Prostate gland (tissue), 2 donors: ENCODE measurements at regions not wholly inside any gene's neighbourhood (a gene's known extent, or its start where the extent isn't known, plus 50 kb on each side); places are given as distances from the start of the nearest gene placed in this dataset.

Experiments used
- POLR2A ChIP-seq: fragments of 450-650 bp; IDR thresholded peaks from one replicate; pipeline ENCODE4 v1.6.1; 2016; ENCODE audit warnings: antibody characterized with exemption, mild to moderate bottlenecking
- POLR2AphosphoS5 ChIP-seq: sonication (generic); formaldehyde crosslinking; IDR thresholded peaks from one replicate; pipeline ENCODE4 v1.6.1; 2017; ENCODE audit warnings: antibody characterized with exemption
- TF ChIP-seq, protein P1 (sequence below), 4 experiments: fragments of 200-600 bp in 2 of 4; fragments of 450-650 bp in 2 of 4; sonication (generic) in 2 of 4; IDR thresholded peaks; 1 replicate in 3 of 4; 2 replicates in 1 of 4; pipeline ENCODE4 v1.5.1; 2016 to 2019; ENCODE audit warnings: antibody characterized with exemption in 4 of 4, mild to moderate bottlenecking in 2 of 4, moderate library complexity in 2 of 4

DNA sequence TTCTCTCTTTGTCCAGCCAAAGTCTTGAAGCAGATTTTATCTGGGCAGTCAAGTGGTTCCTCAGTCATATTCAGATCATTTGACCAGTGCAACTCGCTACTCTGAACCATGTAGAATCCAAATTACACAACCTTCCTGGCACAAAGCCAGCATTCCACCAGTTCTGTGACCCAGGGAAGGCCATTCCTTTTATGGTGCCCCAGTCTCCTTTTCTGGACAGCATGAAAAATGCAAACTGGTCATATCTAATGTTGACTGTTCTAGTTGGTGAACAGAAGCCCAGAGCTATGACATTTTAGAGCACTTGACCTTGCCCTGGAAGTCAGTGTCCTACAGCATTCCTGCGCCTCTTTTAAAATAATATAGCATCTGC, 364.6 kb downstream of the BRINP1 start:
- TF ChIP-seq POLR2AphosphoS5: peak; percentile 47
- TF ChIP-seq POLR2A: no peak
- TF ChIP-seq, protein P1, sequence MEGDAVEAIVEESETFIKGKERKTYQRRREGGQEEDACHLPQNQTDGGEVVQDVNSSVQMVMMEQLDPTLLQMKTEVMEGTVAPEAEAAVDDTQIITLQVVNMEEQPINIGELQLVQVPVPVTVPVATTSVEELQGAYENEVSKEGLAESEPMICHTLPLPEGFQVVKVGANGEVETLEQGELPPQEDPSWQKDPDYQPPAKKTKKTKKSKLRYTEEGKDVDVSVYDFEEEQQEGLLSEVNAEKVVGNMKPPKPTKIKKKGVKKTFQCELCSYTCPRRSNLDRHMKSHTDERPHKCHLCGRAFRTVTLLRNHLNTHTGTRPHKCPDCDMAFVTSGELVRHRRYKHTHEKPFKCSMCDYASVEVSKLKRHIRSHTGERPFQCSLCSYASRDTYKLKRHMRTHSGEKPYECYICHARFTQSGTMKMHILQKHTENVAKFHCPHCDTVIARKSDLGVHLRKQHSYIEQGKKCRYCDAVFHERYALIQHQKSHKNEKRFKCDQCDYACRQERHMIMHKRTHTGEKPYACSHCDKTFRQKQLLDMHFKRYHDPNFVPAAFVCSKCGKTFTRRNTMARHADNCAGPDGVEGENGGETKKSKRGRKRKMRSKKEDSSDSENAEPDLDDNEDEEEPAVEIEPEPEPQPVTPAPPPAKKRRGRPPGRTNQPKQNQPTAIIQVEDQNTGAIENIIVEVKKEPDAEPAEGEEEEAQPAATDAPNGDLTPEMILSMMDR (IDR thresholded peaks at IDR 0.05): no peak
